H1 (cell line): ENCODE measurements at regions not wholly inside any gene's neighbourhood (a gene's known extent, or its start where the extent isn't known, plus 50 kb on each side); places are given as distances from the start of the nearest gene placed in this dataset.

Experiments
- CEBPB ChIP-seq: IDR thresholded peaks from 2 replicates; pipeline ENCODE4 v1.6.1; 2012; ENCODE audit warnings: low read depth, low read length
- CTCF ChIP-seq, 3 experiments: IDR thresholded peaks; 1 replicate in 2 of 3; 2 replicates in 1 of 3; pipeline versions ENCODE4 v1.5.1 to v1.6.1; 2011; ENCODE audit warnings: low read length in 3 of 3, mild to moderate bottlenecking in 3 of 3, inconsistent platforms in 2 of 3, low read depth in 1 of 3, moderate library complexity in 1 of 3; ENCODE audit not compliant: insufficient read depth in 1 of 3; ENCODE audit errors: control extremely low read depth in 1 of 3
- EGR1 ChIP-seq: IDR thresholded peaks from 2 replicates; pipeline ENCODE4 v1.6.1; 2011; ENCODE audit warnings: low read depth, low read length, borderline replicate concordance
- HDAC2 ChIP-seq, 2 experiments: fragments of 300-600 bp in 1 of 2; sonication (generic) in 1 of 2; IDR thresholded peaks; 2 replicates each; pipeline ENCODE4 v1.6.1; 2011 to 2012; ENCODE audit warnings: low read depth in 2 of 2, low read length in 2 of 2, mild to moderate bottlenecking in 2 of 2, moderate library complexity in 2 of 2, borderline replicate concordance in 1 of 2, inconsistent platforms in 1 of 2
- JUN ChIP-seq: IDR thresholded peaks from 2 replicates; pipeline ENCODE4 v1.6.1; 2011; ENCODE audit warnings: low read depth, mild to moderate bottlenecking, improper control_type of control experiment, low read length
- KDM1A ChIP-seq: fragments of 200-600, 300-600 bp; sonication (generic); IDR thresholded peaks from 2 replicates; pipeline ENCODE4 v1.7.1; 2016; ENCODE audit warnings: mild to moderate bottlenecking, low read length, borderline replicate concordance
- POLR2AphosphoS5 ChIP-seq: IDR thresholded peaks from 2 replicates; pipeline ENCODE4 v1.6.1; 2011; ENCODE audit warnings: low read depth, low read length
- SP1 ChIP-seq: IDR thresholded peaks from 2 replicates; pipeline ENCODE4 v1.6.1; 2011; ENCODE audit warnings: low read depth, low read length
- ZNF274 ChIP-seq: IDR thresholded peaks from 2 replicates; pipeline ENCODE4 v1.7.0; 2012; ENCODE audit warnings: low read length, borderline replicate concordance; ENCODE audit errors: extremely low read depth

- no peak for TF ChIP-seq SP1
- TF ChIP-seq HDAC2 (IDR thresholded peaks at IDR 0.05; ENCODE audit: borderline replicate concordance in 1 of 2, low read depth in 2 of 2, low read length in 2 of 2): no peak
- no peak for TF ChIP-seq ZNF274
- no peak for TF ChIP-seq KDM1A
- no peak for TF ChIP-seq CEBPB
- no peak for TF ChIP-seq CTCF (IDR thresholded peaks at IDR 0.05; ENCODE audit: control extremely low read depth in 1 of 3, insufficient read depth in 1 of 3, low read depth in 1 of 3, low read length in 3 of 3)
- no peak for TF ChIP-seq POLR2AphosphoS5
- no peak for TF ChIP-seq EGR1
- no peak for TF ChIP-seq JUN
Measured at GRCh38 chr22:48500471-48501230, 1327.0 kb downstream of the BRD1 start.
